HG02852 (cell line): ENCODE measurements at regions not wholly inside any gene's neighbourhood (a gene's known extent, or its start where the extent isn't known, plus 50 kb on each side); places are given as distances from the start of the nearest gene placed in this dataset.
"Not testable (repeated sequence)": the region's sequence is repeated elsewhere in the genome, so short reads cannot be mapped to it uniquely, and the experiment has no call there.

ENCODE experiments used
- ATAC-seq: cut with Tn5 transposase; IDR thresholded peaks from one replicate; pipeline ENCODE4 v1.9.1; 2021; ENCODE audit warnings: mild to moderate bottlenecking, moderate library complexity; ENCODE audit not compliant: unreplicated experiment

DNA sequence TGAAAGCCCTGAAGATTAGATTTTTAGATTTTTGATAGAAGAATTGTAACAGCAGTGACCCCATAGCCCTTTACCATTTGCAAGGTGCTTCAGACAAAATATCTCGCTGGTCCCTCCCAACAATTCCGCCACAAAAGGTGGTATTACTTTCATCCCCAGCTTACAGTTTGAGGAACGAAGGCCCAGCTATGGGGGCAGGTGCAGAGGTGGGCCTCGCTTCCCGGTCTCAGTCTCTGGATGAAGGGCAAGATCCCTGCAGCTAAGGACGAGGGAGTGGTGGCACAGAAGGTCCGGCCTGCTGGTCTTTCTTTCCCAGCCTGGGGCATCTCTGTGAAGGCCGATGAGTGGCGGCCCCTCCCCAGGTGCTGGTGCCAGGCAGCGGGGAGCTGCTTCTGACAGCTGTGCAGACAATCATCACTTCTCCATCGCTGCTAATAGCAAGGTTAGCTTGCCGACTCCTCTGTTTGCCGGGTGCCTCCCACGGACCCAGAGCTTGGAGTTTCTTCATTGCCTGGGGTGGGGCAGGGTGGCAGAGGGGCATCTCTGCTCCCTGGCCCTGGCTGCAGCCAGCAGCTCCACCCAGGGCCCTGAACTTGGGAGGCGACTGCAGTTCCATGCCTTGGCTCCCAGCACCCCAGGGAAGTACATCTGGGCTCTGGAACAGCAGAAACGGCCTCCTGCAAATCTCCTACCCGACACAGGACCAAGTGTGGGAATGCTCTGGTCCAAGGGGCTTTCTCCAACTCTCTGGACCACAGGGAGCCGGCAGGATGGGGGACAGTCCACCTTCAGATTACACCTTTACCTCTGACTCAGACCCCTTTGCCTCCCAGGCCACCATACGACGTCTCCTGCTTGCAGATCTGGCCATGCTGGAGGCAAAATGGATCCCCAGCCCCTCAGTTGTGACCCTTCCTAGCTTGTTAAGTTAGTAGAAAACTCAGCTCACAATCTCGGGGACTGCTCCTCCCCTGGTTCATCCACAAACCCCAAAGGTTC, 170.5 kb downstream of the TRIM43 start:
- ATAC-seq, result not testable (repeated sequence)

DNA sequence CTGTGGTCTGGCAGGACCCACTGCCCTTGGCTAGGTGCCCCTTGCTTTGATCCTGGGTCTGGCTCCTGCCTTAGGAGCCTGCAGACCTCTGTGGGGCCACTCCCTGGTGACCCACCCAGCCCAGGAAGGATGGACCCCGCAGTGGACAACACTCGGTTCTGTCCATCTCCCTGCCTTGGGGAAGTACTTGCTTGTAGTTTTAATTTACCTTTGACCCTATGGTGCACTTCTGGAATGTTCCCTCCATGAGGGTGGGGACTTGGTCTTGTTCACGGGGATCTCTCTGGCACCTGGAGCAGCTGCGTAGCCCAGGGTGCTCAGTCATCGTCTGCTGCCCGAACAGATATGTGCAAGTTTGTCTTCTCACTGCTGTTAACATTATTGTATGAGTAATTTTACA, 171.3 kb downstream of the TRIM43 start:
- ATAC-seq, result not testable (repeated sequence)

DNA sequence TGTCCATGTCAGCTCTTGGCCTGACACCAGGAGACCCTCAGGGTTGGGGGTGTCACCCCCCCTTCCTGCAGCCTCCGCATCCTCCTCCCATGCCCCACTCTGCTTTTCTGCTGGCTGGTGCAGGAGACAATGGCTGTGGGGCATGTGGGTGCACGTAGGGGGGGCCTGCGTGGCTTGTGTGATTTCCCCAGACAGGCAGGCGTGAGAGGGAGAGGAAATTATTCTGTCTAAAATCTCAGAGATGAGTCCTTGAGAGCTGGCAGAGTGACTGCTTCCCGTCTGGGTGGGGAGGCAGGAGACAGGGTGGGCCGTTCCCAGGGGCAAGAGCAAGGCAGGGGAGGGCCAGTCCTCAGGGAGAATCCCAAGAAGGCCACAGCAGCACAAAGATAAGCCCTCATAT, 173.2 kb downstream of the TRIM43 start:
- not testable (repeated sequence) for ATAC-seq

DNA sequence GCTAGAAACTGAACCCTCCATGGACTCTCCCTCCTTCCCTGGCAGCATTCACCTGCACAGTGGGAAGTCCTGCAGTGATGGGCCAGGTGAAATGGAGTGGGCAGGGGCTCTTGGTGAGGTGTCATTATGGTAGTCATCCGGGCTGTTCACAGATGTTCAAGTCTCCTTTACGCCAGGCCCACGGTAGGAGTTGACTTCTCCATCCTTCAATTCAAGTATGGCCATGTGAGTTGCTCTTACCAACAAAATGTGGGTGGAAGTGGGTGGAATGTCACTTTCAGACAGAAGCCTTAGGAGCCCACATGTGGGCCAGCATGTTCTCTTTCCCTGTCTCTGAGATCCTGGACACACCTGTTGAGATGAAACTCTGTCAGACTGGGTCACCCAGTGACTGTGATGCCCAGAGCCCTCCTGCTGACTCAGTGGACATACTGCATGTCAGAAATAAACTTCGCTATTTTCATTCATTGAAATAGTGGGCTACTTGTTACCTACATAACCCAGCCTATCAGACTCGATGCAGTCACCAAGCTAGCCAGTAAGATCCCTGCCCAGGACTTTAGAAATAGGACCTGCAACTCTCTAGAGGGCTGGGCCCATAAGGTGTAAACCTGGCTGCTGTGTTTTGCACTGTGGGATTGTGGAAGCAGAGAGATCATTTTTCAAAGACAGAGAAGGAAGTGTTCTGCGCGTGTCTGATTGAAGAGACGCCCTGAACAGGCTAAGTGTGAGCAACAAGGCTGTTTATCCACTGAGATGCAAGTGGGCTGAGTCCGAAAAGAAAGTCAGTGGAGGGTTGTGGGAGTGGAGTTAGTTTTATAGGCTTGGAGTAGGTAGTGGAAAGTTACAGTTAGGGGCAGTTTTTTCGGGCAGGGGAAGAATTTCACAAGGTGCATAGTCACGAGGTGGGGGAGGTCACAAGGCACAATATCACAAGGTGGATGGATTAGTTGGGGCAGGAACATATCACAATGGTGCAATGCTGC, 174.4 kb downstream of the TRIM43 start:
- ATAC-seq, result not testable (repeated sequence)

DNA sequence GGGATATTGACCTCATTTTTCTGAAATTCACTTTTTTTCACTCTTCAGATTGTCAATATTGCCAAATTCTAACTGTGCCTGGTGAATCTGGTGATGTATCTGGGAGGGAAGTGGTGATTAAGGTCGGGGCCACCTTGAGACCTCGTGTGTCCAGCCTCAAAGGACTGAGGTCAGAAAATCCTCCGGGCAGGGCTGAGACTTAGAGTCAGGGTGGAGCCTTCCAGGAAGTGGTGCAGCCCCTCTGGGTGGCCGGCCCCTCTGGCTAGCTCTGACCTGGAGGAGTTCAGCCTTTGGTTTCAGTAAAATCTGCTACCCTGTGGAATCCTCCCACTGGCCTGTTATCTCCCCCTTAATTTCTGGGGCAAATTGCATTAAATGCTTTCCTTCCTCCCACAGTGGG, 175.7 kb downstream of the TRIM43 start:
- not testable (repeated sequence) for ATAC-seq

DNA sequence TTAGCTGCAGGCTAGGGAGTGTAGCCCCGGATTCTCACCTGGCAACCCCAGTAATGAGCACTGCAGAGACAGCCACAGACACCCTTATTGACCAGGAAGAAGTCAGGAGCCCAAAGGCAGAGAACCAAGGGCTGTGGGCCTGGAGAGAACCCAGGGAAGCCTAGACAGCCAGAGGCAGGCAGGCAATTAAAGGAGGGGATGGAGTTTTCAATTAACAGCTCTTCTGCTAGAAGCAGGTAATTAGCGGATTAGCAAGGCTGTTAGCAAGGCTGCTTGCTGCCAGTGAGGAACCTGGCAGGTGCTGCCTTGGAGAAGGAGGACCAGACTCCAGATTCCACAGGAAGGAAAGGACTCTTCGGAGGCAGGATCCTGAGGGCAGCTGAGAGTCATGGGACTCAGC, 176.1 kb downstream of the TRIM43 start:
- not testable (repeated sequence) for ATAC-seq

DNA sequence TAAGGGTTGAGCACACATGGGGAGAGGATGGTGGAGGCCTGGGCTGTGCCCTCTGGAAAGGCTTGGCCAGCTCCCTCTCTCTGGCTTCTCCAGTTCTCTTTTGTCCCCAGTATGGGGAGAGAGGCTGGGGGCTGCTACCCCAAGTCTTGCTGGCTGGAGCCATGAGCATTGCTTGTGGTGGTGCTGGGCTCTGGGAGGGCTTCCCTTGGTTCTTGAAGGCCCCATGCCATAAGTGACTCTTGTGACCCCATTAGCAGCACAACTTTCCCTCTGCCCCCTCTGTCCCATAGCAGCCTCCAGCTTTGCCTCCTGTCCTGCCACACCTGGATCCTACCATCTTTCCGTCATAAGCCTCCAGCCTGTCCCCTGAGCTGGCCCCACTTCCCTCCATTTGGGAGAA, 177.5 kb downstream of the TRIM43 start:
- ATAC-seq, result not testable (repeated sequence)

DNA sequence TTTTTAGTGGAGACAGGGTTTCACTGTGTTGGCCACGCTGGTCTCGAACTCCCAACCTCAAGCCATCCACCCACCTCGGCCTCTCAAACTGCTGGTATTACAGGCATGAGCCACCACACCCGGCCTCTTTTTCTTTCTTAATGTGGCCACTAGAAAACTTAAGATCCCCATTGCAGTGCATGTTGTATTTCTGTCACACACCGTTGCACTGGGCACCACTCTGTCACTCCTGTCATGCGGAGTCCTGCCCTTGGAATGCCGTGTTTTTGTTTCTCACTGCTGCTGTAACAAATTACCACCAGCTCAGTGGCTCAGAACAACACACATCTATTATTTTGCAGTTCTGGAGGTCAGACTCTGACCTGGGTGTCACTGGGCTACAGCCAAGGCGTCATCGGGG, 178.9 kb downstream of the TRIM43 start:
- not testable (repeated sequence) for ATAC-seq

DNA sequence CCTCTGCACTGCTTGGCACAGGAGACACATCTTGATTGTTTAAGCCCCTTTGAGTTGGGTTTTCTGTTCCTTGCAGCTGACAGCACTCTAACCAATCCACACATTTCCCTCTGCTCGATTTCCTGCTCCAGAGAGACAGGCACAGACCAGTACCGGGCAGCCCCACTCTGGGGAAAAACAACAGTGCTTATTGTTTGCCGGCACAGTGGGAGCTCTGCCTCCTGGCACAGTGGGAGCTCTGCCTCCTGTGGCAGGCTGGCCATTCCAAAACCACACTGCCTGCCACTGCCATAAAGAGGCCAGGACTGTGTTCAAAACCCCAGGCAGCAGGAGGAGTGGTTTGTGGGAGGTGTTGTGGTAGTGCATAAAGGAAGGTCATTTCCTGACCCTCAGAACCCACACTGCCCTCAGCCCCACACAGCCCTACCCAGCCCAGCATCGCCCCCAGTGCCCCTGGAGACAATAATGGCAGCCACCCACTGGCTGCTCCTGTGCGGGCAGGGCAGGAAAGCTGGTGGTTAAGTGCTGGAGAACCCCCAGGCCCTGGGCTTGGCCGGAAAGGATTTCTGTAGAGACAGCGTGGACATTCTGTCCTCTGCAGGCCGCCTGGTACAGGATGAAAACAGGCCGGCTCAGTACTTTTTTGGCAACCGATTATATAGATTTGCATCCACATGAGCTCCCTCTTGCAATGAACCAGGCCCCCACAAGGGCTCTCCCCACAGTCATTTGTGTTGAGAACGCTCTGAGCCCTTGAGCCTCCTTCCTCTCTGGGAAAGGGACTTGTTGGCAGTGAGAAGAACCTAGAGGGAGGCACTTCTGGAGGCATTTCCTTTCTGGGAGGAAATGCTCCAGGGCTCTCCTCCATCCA, 182.8 kb downstream of the TRIM43 start:
- ATAC-seq, result not testable (repeated sequence)

DNA sequence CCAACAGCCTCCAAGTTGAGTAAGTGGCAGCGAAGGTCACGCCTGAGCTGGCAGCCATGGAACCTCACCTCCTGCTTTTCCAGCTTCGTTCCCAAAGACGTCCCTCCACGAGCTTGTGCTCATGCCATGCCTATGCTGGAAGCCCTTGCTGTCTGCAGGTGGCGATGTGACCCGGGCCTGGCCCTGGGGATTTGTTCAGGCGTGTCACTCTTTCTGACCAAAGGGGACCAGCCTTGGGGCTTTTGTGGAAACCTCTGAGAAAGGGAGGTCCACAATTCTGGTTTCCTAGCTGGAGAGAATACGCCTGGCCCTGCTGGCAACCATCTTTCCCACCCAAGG, 183.4 kb downstream of the TRIM43 start:
- not testable (repeated sequence) for ATAC-seq
